ENCODE measurements at regions not wholly inside any gene's neighbourhood (a gene's known extent, or its start where the extent isn't known, plus 50 kb on each side); places are given as distances from the start of the nearest gene placed in this dataset.

DNA sequence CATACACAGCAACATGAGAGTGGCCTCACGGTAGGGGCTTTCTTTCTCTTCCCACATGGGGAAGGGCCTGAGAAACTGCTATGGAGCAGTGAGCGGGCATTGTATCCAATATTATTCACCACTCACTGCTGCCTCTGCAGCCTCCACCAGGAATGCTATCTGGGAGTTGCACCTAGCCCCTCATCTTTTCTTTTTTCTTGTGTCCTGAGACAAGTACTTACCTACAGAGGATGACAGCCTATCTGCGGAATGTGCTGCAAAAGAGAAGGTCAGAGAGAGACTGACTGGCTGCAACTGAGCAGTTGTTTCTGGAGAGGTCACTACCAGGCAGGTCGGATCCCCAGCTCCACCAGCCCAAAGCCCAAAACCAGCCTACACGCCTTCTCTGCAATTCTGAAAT lies 52.1 kb upstream of the HTATIP2 start:
- no peak for TF ChIP-seq CTCF (IDR thresholded peaks at IDR 0.05; ENCODE audit: low read length, missing control alignments)
- DNase-seq (ENCODE audit: low read depth): no peak
- no peak overlapping the region for H3K4me3 ChIP-seq (replicated peaks; ENCODE audit: low read depth, low read length)

- no peak for TF ChIP-seq CTCF (IDR thresholded peaks at IDR 0.05; ENCODE audit: low read length, missing control alignments)
- H3K4me3 ChIP-seq (replicated peaks; ENCODE audit: low read depth, low read length): no peak overlapping the region
- no peak for DNase-seq (ENCODE audit: low read depth)
Measured at GRCh38 chr11:20310596-20311394, 52.7 kb upstream of the HTATIP2 start.

GRCh38 chr11:20310137-20310536 lies 53.4 kb upstream of the HTATIP2 start:
- no peak for DNase-seq (ENCODE audit: low read depth)
- H3K4me3 ChIP-seq (replicated peaks; ENCODE audit: low read depth, low read length): no peak overlapping the region
- TF ChIP-seq CTCF (IDR thresholded peaks at IDR 0.05; ENCODE audit: low read length, missing control alignments): no peak

- no peak for DNase-seq (ENCODE audit: low read depth)
- H3K4me3 ChIP-seq (replicated peaks; ENCODE audit: low read depth, low read length): no peak overlapping the region
- no peak for TF ChIP-seq CTCF (IDR thresholded peaks at IDR 0.05; ENCODE audit: low read length, missing control alignments)
Measured at GRCh38 chr11:20309231-20310025, 54.1 kb upstream of the HTATIP2 start.

GRCh38 chr11:20308601-20309000 lies 54.9 kb upstream of the HTATIP2 start:
- no peak for TF ChIP-seq CTCF (IDR thresholded peaks at IDR 0.05; ENCODE audit: low read length, missing control alignments)

GRCh38 chr11:20303391-20303965 lies 60.0 kb upstream of the HTATIP2 start:
- no peak for DNase-seq (ENCODE audit: low read depth)
- no peak for TF ChIP-seq CTCF (IDR thresholded peaks at IDR 0.05; ENCODE audit: low read length, missing control alignments)
- no peak overlapping the region for H3K4me3 ChIP-seq (replicated peaks; ENCODE audit: low read depth, low read length)

More at GRCh38 chr11:20308601-20309000, 54.9 kb upstream of the HTATIP2 start:
- H3K4me3 ChIP-seq (replicated peaks; ENCODE audit: low read depth, low read length): no peak overlapping the region
- no peak for DNase-seq (ENCODE audit: low read depth)

Measured in fibroblast of pulmonary artery (primary cell).